ENCODE measurements at regions not wholly inside any gene's neighbourhood (a gene's known extent, or its start where the extent isn't known, plus 50 kb on each side); places are given as distances from the start of the nearest gene placed in this dataset.

DNA sequence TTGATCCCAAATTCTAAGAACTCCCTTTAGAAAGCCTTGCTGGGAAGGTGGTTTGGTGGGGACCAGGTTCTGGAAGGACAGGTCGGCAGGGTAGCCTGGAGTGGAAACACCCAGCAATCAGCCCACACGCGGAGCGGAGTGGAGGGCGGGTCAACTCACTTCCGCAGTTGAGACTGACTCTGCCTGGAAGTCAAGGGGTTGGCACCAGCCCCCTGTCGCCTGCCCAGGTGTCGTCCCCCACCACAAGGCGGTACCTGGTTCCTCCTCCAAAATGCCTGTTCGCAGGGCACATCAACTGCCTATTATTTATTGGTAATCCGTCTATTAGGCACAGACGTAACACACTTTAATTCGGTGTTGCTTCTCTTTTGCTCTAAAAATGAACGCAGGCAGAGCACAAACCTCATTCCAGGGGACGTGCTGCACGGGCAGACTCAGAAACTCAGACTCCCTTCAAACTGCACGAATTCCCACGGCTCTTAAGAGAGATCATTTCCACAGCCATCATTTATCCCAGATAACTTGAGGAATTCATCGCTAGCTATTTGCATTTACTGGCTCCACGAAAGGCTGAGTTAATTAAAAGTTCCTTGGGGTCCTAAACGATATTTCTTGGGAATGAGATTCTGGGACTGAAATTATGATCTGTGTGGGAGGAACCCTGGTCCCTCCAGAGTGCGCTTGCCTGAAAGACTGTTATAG lies 248.2 kb upstream of the PPP2R2D start:
- H3K4me1 ChIP-seq (ENCODE audit: insufficient read depth, poor library complexity, severe bottlenecking): no peaks in the 10 kb centered on the region
- ATAC-seq (ENCODE audit: low read depth) (no peak), DNase-seq (ENCODE audit: low spot score) (peak; percentile 29)
- H3K36me3 ChIP-seq (ENCODE audit: low read depth): no peaks in the 10 kb centered on the region
- no peak overlapping the region for H3K27ac ChIP-seq (ENCODE audit: poor library complexity, severe bottlenecking)
- TF ChIP-seq, protein P1, sequence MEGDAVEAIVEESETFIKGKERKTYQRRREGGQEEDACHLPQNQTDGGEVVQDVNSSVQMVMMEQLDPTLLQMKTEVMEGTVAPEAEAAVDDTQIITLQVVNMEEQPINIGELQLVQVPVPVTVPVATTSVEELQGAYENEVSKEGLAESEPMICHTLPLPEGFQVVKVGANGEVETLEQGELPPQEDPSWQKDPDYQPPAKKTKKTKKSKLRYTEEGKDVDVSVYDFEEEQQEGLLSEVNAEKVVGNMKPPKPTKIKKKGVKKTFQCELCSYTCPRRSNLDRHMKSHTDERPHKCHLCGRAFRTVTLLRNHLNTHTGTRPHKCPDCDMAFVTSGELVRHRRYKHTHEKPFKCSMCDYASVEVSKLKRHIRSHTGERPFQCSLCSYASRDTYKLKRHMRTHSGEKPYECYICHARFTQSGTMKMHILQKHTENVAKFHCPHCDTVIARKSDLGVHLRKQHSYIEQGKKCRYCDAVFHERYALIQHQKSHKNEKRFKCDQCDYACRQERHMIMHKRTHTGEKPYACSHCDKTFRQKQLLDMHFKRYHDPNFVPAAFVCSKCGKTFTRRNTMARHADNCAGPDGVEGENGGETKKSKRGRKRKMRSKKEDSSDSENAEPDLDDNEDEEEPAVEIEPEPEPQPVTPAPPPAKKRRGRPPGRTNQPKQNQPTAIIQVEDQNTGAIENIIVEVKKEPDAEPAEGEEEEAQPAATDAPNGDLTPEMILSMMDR (IDR thresholded peaks at IDR 0.05; ENCODE audit: poor library complexity, severe bottlenecking): no peak
- no peak overlapping the region for H3K4me3 ChIP-seq (ENCODE audit: severe bottlenecking)
- no peaks in the 10 kb centered on the region for H3K9me3 ChIP-seq (ENCODE audit: severe bottlenecking)
- H3K27me3 ChIP-seq (ENCODE audit: insufficient read depth, poor library complexity, severe bottlenecking): no peaks in the 10 kb centered on the region

- ATAC-seq (ENCODE audit: low read depth) (no peak), DNase-seq (ENCODE audit: low spot score) (peak; percentile 27)
- TF ChIP-seq, protein P1 (IDR thresholded peaks at IDR 0.05; ENCODE audit: poor library complexity, severe bottlenecking): no peak
- no peak overlapping the region for H3K27ac ChIP-seq (ENCODE audit: poor library complexity, severe bottlenecking)
- no peaks in the 10 kb centered on the region for H3K36me3 ChIP-seq (ENCODE audit: low read depth)
- H3K4me1 ChIP-seq (ENCODE audit: insufficient read depth, poor library complexity, severe bottlenecking): no peaks in the 10 kb centered on the region
- no peaks in the 10 kb centered on the region for H3K9me3 ChIP-seq (ENCODE audit: severe bottlenecking)
- no peak overlapping the region for H3K4me3 ChIP-seq (ENCODE audit: severe bottlenecking)
- no peaks in the 10 kb centered on the region for H3K27me3 ChIP-seq (ENCODE audit: insufficient read depth, poor library complexity, severe bottlenecking)
These were observed 247.7 kb upstream of the PPP2R2D start for GRCh38 chr10:131653140-131653539.

DNA sequence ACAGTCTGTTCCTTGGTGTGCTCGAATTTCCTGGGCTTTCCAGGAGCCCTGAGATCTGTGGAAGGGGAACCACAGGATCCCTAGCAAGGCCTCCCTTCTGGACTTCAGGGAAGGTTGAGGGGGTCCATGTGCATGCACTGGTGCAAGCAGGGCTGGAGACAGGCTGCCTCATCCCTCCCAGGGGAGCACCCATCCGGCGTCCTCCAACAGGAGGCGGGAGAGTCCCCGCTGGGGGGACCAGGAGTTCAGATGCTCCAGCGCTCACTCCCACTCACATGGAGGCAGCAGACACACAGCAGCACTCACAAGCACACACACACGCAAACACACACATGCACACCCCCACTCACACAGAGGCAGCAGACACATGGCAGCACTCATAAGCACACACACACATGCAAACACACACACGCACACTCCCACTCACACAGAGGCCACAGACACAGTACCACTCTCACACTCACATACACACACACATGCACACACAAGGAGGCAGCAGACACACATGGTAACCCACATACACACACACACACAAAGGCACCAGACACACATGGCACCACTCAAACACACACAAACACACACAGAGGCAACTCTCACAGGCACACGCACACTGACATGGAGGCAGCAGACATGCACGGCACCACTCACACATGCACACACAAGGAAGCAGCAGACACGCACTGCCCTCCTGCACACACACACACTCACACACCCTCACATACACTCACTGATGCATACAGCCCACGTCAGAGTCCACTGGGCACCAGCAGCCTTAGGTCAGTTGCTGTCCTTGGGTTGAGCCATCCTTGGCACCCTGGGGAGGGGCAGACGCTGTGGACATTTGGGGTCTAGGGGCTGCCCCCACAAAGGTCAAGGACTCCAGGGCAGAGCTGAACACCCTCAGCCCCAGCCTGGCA lies 247.0 kb upstream of the PPP2R2D start:
- H3K27ac ChIP-seq (ENCODE audit: poor library complexity, severe bottlenecking): no peak overlapping the region
- H3K4me1 ChIP-seq (ENCODE audit: insufficient read depth, poor library complexity, severe bottlenecking): no peaks in the 10 kb centered on the region
- TF ChIP-seq, protein P1 (IDR thresholded peaks at IDR 0.05; ENCODE audit: poor library complexity, severe bottlenecking): no peak
- no peak overlapping the region for H3K4me3 ChIP-seq (ENCODE audit: severe bottlenecking)
- H3K9me3 ChIP-seq (ENCODE audit: severe bottlenecking): no peaks in the 10 kb centered on the region
- H3K36me3 ChIP-seq (ENCODE audit: low read depth): no peaks in the 10 kb centered on the region
- ATAC-seq (ENCODE audit: low read depth) (no peak), DNase-seq (ENCODE audit: low spot score) (peak; percentile 45)
- H3K27me3 ChIP-seq (ENCODE audit: insufficient read depth, poor library complexity, severe bottlenecking): no peaks in the 10 kb centered on the region

GRCh38 chr10:131654471-131655087 lies 246.2 kb upstream of the PPP2R2D start:
- no peak overlapping the region for H3K4me3 ChIP-seq (ENCODE audit: severe bottlenecking)
- peak; percentile 16; the same call in 1 of the 3 replicates for ATAC-seq (ENCODE audit: low read depth)
- TF ChIP-seq, protein P1 (IDR thresholded peaks at IDR 0.05; ENCODE audit: poor library complexity, severe bottlenecking): no peak

More at GRCh38 chr10:131654471-131655087, 246.2 kb upstream of the PPP2R2D start:
- H3K27ac ChIP-seq (ENCODE audit: poor library complexity, severe bottlenecking): no peak overlapping the region
- H3K9me3 ChIP-seq (ENCODE audit: severe bottlenecking): no peaks in the 10 kb centered on the region
- no peaks in the 10 kb centered on the region for H3K36me3 ChIP-seq (ENCODE audit: low read depth)
- no peaks in the 10 kb centered on the region for H3K27me3 ChIP-seq (ENCODE audit: insufficient read depth, poor library complexity, severe bottlenecking)
- H3K4me1 ChIP-seq (ENCODE audit: insufficient read depth, poor library complexity, severe bottlenecking): no peaks in the 10 kb centered on the region
- DNase-seq (ENCODE audit: low spot score): peak; percentile 40
